ENCODE measurements at regions not wholly inside any gene's neighbourhood (a gene's known extent, or its start where the extent isn't known, plus 50 kb on each side); places are given as distances from the start of the nearest gene placed in this dataset.

DNA sequence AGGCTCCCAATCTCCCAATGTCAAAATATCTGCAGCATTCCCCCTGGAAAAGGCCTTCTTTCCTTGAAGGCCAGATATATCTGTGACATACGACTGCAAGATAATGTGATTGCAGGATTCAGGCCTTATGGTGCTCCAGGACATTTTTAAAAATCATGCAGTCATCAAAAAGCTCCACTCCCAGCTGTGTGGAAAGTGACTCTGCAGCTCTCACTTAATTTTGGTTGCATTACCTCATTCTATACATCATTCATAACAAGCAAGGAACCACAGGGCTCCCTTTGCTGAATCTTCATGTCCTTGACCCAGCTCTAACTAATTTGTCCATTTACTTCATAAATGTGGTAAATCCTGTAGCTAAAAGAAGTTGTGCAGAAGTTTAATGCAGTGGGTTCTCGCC is 386.2 kb upstream of the SLC30A5 start:
- Histone ChIP-seq H3K79me2 (ENCODE audit: insufficient read depth, low read length) (no peaks in the 10 kb centered on the region), H4K20me1 (ENCODE audit: insufficient read depth, low read length) (no peaks in the 10 kb centered on the region)

DNA sequence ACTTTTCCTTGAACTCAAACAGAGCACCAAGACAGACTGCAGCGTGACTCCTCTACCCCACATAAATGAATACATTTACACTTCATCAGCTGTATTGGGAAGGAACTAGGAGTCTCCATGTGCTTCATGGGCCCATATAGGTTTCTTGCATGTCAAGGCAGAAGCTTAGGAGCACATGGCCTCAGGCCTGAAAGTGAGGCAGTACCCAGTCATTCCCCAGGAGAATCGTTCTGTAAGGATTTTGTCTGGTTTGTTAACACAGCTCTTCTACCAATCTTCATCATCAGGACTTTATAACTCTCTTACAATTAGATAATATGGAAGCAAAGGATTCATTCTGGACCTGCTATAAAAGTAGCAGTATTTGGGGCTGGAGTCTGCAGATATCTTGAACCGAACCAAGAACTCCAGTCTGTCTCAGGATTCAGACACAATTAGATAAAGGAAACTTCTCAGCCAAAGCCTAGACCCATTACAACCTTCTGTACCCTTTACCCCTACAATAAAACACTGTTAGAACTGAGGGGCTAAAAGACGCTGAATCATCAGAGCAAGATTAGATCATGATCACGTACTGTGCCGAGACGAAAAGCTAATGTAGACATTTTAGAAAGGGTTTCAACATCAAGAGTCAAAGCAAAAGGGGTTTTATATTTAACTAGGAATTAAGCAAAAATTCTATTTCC is 385.5 kb upstream of the SLC30A5 start:
- Histone ChIP-seq H2AFZ (ENCODE audit: low read length) (no peak overlapping the region), H3K27ac (ENCODE audit: low read depth, low read length, poor library complexity, severe bottlenecking) (no peak overlapping the region), H3K27me3 (ENCODE audit: insufficient read depth, low read length) (no peaks in the 10 kb centered on the region)

More for the DNA sequence above, 386.2 kb upstream of the SLC30A5 start:
- Histone ChIP-seq H3K27ac (ENCODE audit: low read depth, low read length, poor library complexity, severe bottlenecking) (no peak overlapping the region), H3K9me2 (ENCODE audit: low read depth, low read length) (no peaks in the 10 kb centered on the region; the same call in 1 of the 2 replicates), H3F3A (ENCODE audit: insufficient read depth, low read length) (no peaks in the 10 kb centered on the region), H2AFZ (ENCODE audit: low read length) (no peak overlapping the region), H3K4me1 (ENCODE audit: insufficient read depth, low read length, severe bottlenecking) (no peaks in the 10 kb centered on the region), H3K4me3 (ENCODE audit: low read depth, low read length, poor library complexity, severe bottlenecking) (no peak overlapping the region), H3K9me3 (ENCODE audit: low read length) (no peaks in the 10 kb centered on the region; the same call in 1 of the 2 replicates), H3K9ac (ENCODE audit: low read length) (no peak overlapping the region), H3K27me3 (ENCODE audit: insufficient read depth, low read length) (no peaks in the 10 kb centered on the region), H3K4me2 (ENCODE audit: low read length) (no peak overlapping the region), H3K36me3 (ENCODE audit: insufficient read depth, low read length) (no peaks in the 10 kb centered on the region)
- TF ChIP-seq, protein P1, sequence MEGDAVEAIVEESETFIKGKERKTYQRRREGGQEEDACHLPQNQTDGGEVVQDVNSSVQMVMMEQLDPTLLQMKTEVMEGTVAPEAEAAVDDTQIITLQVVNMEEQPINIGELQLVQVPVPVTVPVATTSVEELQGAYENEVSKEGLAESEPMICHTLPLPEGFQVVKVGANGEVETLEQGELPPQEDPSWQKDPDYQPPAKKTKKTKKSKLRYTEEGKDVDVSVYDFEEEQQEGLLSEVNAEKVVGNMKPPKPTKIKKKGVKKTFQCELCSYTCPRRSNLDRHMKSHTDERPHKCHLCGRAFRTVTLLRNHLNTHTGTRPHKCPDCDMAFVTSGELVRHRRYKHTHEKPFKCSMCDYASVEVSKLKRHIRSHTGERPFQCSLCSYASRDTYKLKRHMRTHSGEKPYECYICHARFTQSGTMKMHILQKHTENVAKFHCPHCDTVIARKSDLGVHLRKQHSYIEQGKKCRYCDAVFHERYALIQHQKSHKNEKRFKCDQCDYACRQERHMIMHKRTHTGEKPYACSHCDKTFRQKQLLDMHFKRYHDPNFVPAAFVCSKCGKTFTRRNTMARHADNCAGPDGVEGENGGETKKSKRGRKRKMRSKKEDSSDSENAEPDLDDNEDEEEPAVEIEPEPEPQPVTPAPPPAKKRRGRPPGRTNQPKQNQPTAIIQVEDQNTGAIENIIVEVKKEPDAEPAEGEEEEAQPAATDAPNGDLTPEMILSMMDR (IDR thresholded peaks at IDR 0.05; ENCODE audit: low read length): no peak
- no peak for TF ChIP-seq EZH2 (IDR thresholded peaks at IDR 0.05; ENCODE audit: borderline replicate concordance, low read length)

DNA sequence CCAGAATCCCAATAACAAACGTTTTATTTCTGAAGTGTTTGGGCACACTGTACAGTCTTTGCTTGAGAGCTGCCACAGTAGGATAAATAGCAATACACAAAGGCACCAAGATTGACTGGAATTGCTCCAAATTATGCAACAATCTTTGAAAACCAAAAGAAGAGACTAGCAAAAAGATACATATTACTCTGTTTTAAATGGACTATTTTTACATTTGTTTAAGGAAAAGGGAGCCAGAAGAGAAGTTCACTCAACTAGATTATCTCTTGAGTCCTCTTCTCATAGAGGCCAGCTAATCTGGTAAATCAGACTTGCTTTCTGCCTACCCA is 385.0 kb upstream of the SLC30A5 start:
- no peaks in the 10 kb centered on the region for H3K27me3 ChIP-seq (ENCODE audit: insufficient read depth, low read length)
- TF ChIP-seq, protein P1 (IDR thresholded peaks at IDR 0.05; ENCODE audit: low read length): no peak
- TF ChIP-seq EZH2 (IDR thresholded peaks at IDR 0.05; ENCODE audit: borderline replicate concordance, low read length): no peak
- H3K27ac ChIP-seq (ENCODE audit: low read depth, low read length, poor library complexity, severe bottlenecking): no peak overlapping the region
- no peaks in the 10 kb centered on the region for H3F3A ChIP-seq (ENCODE audit: insufficient read depth, low read length)
- no peaks in the 10 kb centered on the region; the same call in 1 of the 2 replicates for H3K9me3 ChIP-seq (ENCODE audit: low read length)
- H3K4me2 ChIP-seq (ENCODE audit: low read length): no peak overlapping the region
- H3K79me2 ChIP-seq (ENCODE audit: insufficient read depth, low read length): no peaks in the 10 kb centered on the region
- no peaks in the 10 kb centered on the region for H3K36me3 ChIP-seq (ENCODE audit: insufficient read depth, low read length)
- no peak overlapping the region for H3K9ac ChIP-seq (ENCODE audit: low read length)
- H2AFZ ChIP-seq (ENCODE audit: low read length): no peak overlapping the region
- H3K4me1 ChIP-seq (ENCODE audit: insufficient read depth, low read length, severe bottlenecking): no peaks in the 10 kb centered on the region
- no peaks in the 10 kb centered on the region for H4K20me1 ChIP-seq (ENCODE audit: insufficient read depth, low read length)
- no peaks in the 10 kb centered on the region; the same call in 1 of the 2 replicates for H3K9me2 ChIP-seq (ENCODE audit: low read depth, low read length)
- no peak overlapping the region for H3K4me3 ChIP-seq (ENCODE audit: low read depth, low read length, poor library complexity, severe bottlenecking)

More for the DNA sequence above, 385.5 kb upstream of the SLC30A5 start:
- Histone ChIP-seq H3K4me3 (ENCODE audit: low read depth, low read length, poor library complexity, severe bottlenecking) (no peak overlapping the region), H3K9me2 (ENCODE audit: low read depth, low read length) (no peaks in the 10 kb centered on the region; the same call in 1 of the 2 replicates), H3K36me3 (ENCODE audit: insufficient read depth, low read length) (no peaks in the 10 kb centered on the region), H3K4me2 (ENCODE audit: low read length) (no peak overlapping the region), H3K9ac (ENCODE audit: low read length) (no peak overlapping the region), H4K20me1 (ENCODE audit: insufficient read depth, low read length) (no peaks in the 10 kb centered on the region), H3K79me2 (ENCODE audit: insufficient read depth, low read length) (no peaks in the 10 kb centered on the region), H3K4me1 (ENCODE audit: insufficient read depth, low read length, severe bottlenecking) (no peaks in the 10 kb centered on the region), H3K9me3 (ENCODE audit: low read length) (no peaks in the 10 kb centered on the region; the same call in 1 of the 2 replicates), H3F3A (ENCODE audit: insufficient read depth, low read length) (no peaks in the 10 kb centered on the region)
- TF ChIP-seq, protein P1 (IDR thresholded peaks at IDR 0.05; ENCODE audit: low read length): no peak
- TF ChIP-seq EZH2 (IDR thresholded peaks at IDR 0.05; ENCODE audit: borderline replicate concordance, low read length): no peak
